Cardiac muscle cell (in vitro differentiated cells and primary cell): ENCODE measurements at regions not wholly inside any gene's neighbourhood (a gene's known extent, or its start where the extent isn't known, plus 50 kb on each side); places are given as distances from the start of the nearest gene placed in this dataset.

Experiments
- DNase-seq, 2 donors: peaks; one replicate each; pipeline versions ENCODE4 v3.0.0 to v3.0.0-alpha.2; 2010 to 2017; ENCODE audit warnings: low read depth in 1 of 2, low spot score in 1 of 2
- H3K27ac ChIP-seq: fragments of 200-600 bp; sonication (generic); 2 replicates; pipeline ENCODE4 v1.5.1; 2016
- H3K27me3 ChIP-seq: fragments of 200-600 bp; sonication (generic); 2 replicates; pipeline ENCODE4 v1.6.0; 2016; ENCODE audit warnings: control low read depth
- H3K36me3 ChIP-seq: fragments of 200-600 bp; sonication (generic); 2 replicates; pipeline ENCODE4 v1.5.1; 2016; ENCODE audit warnings: control low read depth
- H3K4me1 ChIP-seq: fragments of 200-600 bp; sonication (generic); 2 replicates; pipeline ENCODE4 v1.8.1; 2017; ENCODE audit warnings: low read depth, mild to moderate bottlenecking, mixed run types
- H3K4me3 ChIP-seq: fragments of 200-600 bp; sonication (generic); 2 replicates; pipeline ENCODE4 v1.5.1; 2016; ENCODE audit warnings: mild to moderate bottlenecking
- H3K9me3 ChIP-seq: fragments of 200-600 bp; sonication (generic); 2 replicates; pipeline ENCODE4 v1.5.1; 2017; ENCODE audit warnings: low read depth, mild to moderate bottlenecking, control low read depth
- CTCF ChIP-seq: IDR thresholded peaks from 2 replicates; pipeline ENCODE4 v1.5.1; 2012; ENCODE audit warnings: low read depth, mild to moderate bottlenecking, low read length

GRCh38 chr14:84789012-84789411 is 740.9 kb upstream of the FLRT2 start:
- Histone ChIP-seq H3K27me3 (no peaks in the 10 kb centered on the region), H3K4me3 (no peak overlapping the region), H3K9me3 (no peaks in the 10 kb centered on the region), H3K27ac (no peak overlapping the region), H3K4me1 (no peaks in the 10 kb centered on the region), H3K36me3 (no peaks in the 10 kb centered on the region)
- TF ChIP-seq CTCF, result no peak
- no peak for DNase-seq

- Histone ChIP-seq H3K27me3 (no peaks in the 10 kb centered on the region), H3K27ac (no peak overlapping the region), H3K9me3 (no peaks in the 10 kb centered on the region), H3K4me1 (no peaks in the 10 kb centered on the region), H3K4me3 (no peak overlapping the region), H3K36me3 (no peaks in the 10 kb centered on the region)
- DNase-seq, result no peak
- no peak for TF ChIP-seq CTCF
These were observed 737.1 kb upstream of the FLRT2 start for GRCh38 chr14:84792722-84793410.

GRCh38 chr14:84797326-84797725 is 732.6 kb upstream of the FLRT2 start:
- no peaks in the 10 kb centered on the region for H3K4me1 ChIP-seq
- H3K27me3 ChIP-seq, result no peaks in the 10 kb centered on the region
- H3K9me3 ChIP-seq, result no peaks in the 10 kb centered on the region
- no peak overlapping the region for H3K27ac ChIP-seq
- no peak for TF ChIP-seq CTCF
- no peak overlapping the region for H3K4me3 ChIP-seq
- H3K36me3 ChIP-seq, result no peaks in the 10 kb centered on the region
- DNase-seq, result no peak

- Histone ChIP-seq H3K4me1 (no peaks in the 10 kb centered on the region), H3K9me3 (no peaks in the 10 kb centered on the region), H3K27me3 (no peaks in the 10 kb centered on the region), H3K4me3 (no peak overlapping the region), H3K27ac (no peak overlapping the region), H3K36me3 (no peaks in the 10 kb centered on the region)
- no peak for DNase-seq
- TF ChIP-seq CTCF, result no peak
These were observed 725.5 kb upstream of the FLRT2 start for GRCh38 chr14:84804468-84804867.

GRCh38 chr14:84804895-84805294 is 725.0 kb upstream of the FLRT2 start:
- Histone ChIP-seq H3K36me3 (no peaks in the 10 kb centered on the region), H3K4me1 (no peaks in the 10 kb centered on the region), H3K27ac (no peak overlapping the region), H3K27me3 (no peaks in the 10 kb centered on the region), H3K4me3 (no peak overlapping the region), H3K9me3 (no peaks in the 10 kb centered on the region)
- DNase-seq, result no peak
- no peak for TF ChIP-seq CTCF

GRCh38 chr14:84806181-84806580 is 723.8 kb upstream of the FLRT2 start:
- TF ChIP-seq CTCF, result no peak
- Histone ChIP-seq H3K4me3 (no peak overlapping the region), H3K27ac (no peak overlapping the region), H3K27me3 (no peaks in the 10 kb centered on the region), H3K4me1 (no peaks in the 10 kb centered on the region), H3K9me3 (no peaks in the 10 kb centered on the region), H3K36me3 (no peaks in the 10 kb centered on the region)
- no peak for DNase-seq
